ENCODE measurements at regions not wholly inside any gene's neighbourhood (a gene's known extent, or its start where the extent isn't known, plus 50 kb on each side); places are given as distances from the start of the nearest gene placed in this dataset.
"Not testable (repeated sequence)": the region's sequence is repeated elsewhere in the genome, so short reads cannot be mapped to it uniquely, and the experiment has no call there.

- H3K4me3 ChIP-seq (ENCODE audit: low read length) = no peak overlapping the region
- peaks cover 14% of the 10 kb centered on the region for H3K4me1 ChIP-seq (ENCODE audit: control insufficient read depth, insufficient read depth, low read length)
- no peaks in the 10 kb centered on the region for H3K36me3 ChIP-seq (ENCODE audit: control insufficient read depth, insufficient read depth, low read length)
- no peak for DNase-seq
- WGBS (ENCODE audit: insufficient coverage, low lambda C conversion rate) = no CpG with 5 or more reads among the region's 2 CpGs
- H3K27me3 ChIP-seq (ENCODE audit: control insufficient read depth, insufficient read depth, low read length) = no peaks in the 10 kb centered on the region
- no peak overlapping the region for H3K27ac ChIP-seq (ENCODE audit: low read length)
- H3K9me3 ChIP-seq (ENCODE audit: control insufficient read depth, low read depth, low read length) = peaks cover 4% of the 10 kb centered on the region
These were observed 187.3 kb upstream of the PIK3R1 start for GRCh38 chr5:68028131-68028727.

- Histone ChIP-seq H3K36me3 (ENCODE audit: control insufficient read depth, insufficient read depth, low read length) (no peaks in the 10 kb centered on the region), H3K9me3 (ENCODE audit: control insufficient read depth, low read depth, low read length) (peaks cover 4% of the 10 kb centered on the region), H3K4me3 (ENCODE audit: low read length) (no peak overlapping the region), H3K4me1 (ENCODE audit: control insufficient read depth, insufficient read depth, low read length) (peaks cover 10% of the 10 kb centered on the region), H3K27ac (ENCODE audit: low read length) (no peak overlapping the region), H3K27me3 (ENCODE audit: control insufficient read depth, insufficient read depth, low read length) (no peaks in the 10 kb centered on the region)
- DNase-seq = peak in 1 of 2 donors; percentile 28
- no CpG with 5 or more reads among the region's 4 CpGs for WGBS (ENCODE audit: insufficient coverage, low lambda C conversion rate)
These were observed 188.0 kb upstream of the PIK3R1 start for GRCh38 chr5:68027519-68027918.

- WGBS (ENCODE audit: insufficient coverage, low lambda C conversion rate) = 100% methylated on average over 1 of the region's 1 CpG
- no peak overlapping the region for H3K27ac ChIP-seq (ENCODE audit: low read length)
- H3K4me1 ChIP-seq (ENCODE audit: control insufficient read depth, insufficient read depth, low read length) = peaks cover 10% of the 10 kb centered on the region
These were observed 189.3 kb upstream of the PIK3R1 start for GRCh38 chr5:68026092-68026885.

GRCh38 chr5:68024426-68024825, 191.1 kb upstream of the PIK3R1 start:
- no peak overlapping the region for H3K4me3 ChIP-seq (ENCODE audit: low read length)
- no peaks in the 10 kb centered on the region for H3K36me3 ChIP-seq (ENCODE audit: control insufficient read depth, insufficient read depth, low read length)
- H3K27ac ChIP-seq (ENCODE audit: low read length) = no peak overlapping the region
- H3K4me1 ChIP-seq (ENCODE audit: control insufficient read depth, insufficient read depth, low read length) = peaks cover 10% of the 10 kb centered on the region
- DNase-seq = no peak
- no peaks in the 10 kb centered on the region for H3K27me3 ChIP-seq (ENCODE audit: control insufficient read depth, insufficient read depth, low read length)
- H3K9me3 ChIP-seq (ENCODE audit: control insufficient read depth, low read depth, low read length) = peaks cover 4% of the 10 kb centered on the region

More at GRCh38 chr5:68026092-68026885, 189.3 kb upstream of the PIK3R1 start:
- no peak for DNase-seq
- H3K27me3 ChIP-seq (ENCODE audit: control insufficient read depth, insufficient read depth, low read length) = no peaks in the 10 kb centered on the region
- H3K36me3 ChIP-seq (ENCODE audit: control insufficient read depth, insufficient read depth, low read length) = no peaks in the 10 kb centered on the region
- H3K9me3 ChIP-seq (ENCODE audit: control insufficient read depth, low read depth, low read length) = peaks cover 4% of the 10 kb centered on the region
- no peak overlapping the region for H3K4me3 ChIP-seq (ENCODE audit: low read length)

- no peak for DNase-seq
- no CpG with 5 or more reads among the region's 4 CpGs for WGBS (ENCODE audit: insufficient coverage, low lambda C conversion rate)
- no peaks in the 10 kb centered on the region for H3K36me3 ChIP-seq (ENCODE audit: control insufficient read depth, insufficient read depth, low read length)
- H3K27ac ChIP-seq (ENCODE audit: low read length) = no peak overlapping the region
- H3K9me3 ChIP-seq (ENCODE audit: control insufficient read depth, low read depth, low read length) = peaks cover 4% of the 10 kb centered on the region
- H3K4me3 ChIP-seq (ENCODE audit: low read length) = no peak overlapping the region
- no peaks in the 10 kb centered on the region for H3K27me3 ChIP-seq (ENCODE audit: control insufficient read depth, insufficient read depth, low read length)
- no peaks in the 10 kb centered on the region for H3K4me1 ChIP-seq (ENCODE audit: control insufficient read depth, insufficient read depth, low read length)
These were observed 193.6 kb upstream of the PIK3R1 start for GRCh38 chr5:68021916-68022315.

GRCh38 chr5:68021227-68021626, 194.3 kb upstream of the PIK3R1 start:
- Histone ChIP-seq H3K27ac (ENCODE audit: low read length) (no peak overlapping the region), H3K4me3 (ENCODE audit: low read length) (no peak overlapping the region), H3K9me3 (ENCODE audit: control insufficient read depth, low read depth, low read length) (peaks cover 4% of the 10 kb centered on the region), H3K36me3 (ENCODE audit: control insufficient read depth, insufficient read depth, low read length) (no peaks in the 10 kb centered on the region), H3K4me1 (ENCODE audit: control insufficient read depth, insufficient read depth, low read length) (no peaks in the 10 kb centered on the region), H3K27me3 (ENCODE audit: control insufficient read depth, insufficient read depth, low read length) (no peaks in the 10 kb centered on the region)
- no peak for DNase-seq
- no CpG with 5 or more reads among the region's 2 CpGs for WGBS (ENCODE audit: insufficient coverage, low lambda C conversion rate)

GRCh38 chr5:68020461-68020969, 195.0 kb upstream of the PIK3R1 start:
- not testable (repeated sequence) for DNase-seq; H3K9me3 ChIP-seq (ENCODE audit: control insufficient read depth, low read depth, low read length); H3K4me1 ChIP-seq (ENCODE audit: control insufficient read depth, insufficient read depth, low read length); H3K4me3 ChIP-seq (ENCODE audit: low read length); H3K36me3 ChIP-seq (ENCODE audit: control insufficient read depth, insufficient read depth, low read length); H3K27ac ChIP-seq (ENCODE audit: low read length); H3K27me3 ChIP-seq (ENCODE audit: control insufficient read depth, insufficient read depth, low read length)
- no CpG with 5 or more reads among the region's 41 CpGs for WGBS (ENCODE audit: insufficient coverage, low lambda C conversion rate)

- no peak for DNase-seq
- WGBS (ENCODE audit: insufficient coverage, low lambda C conversion rate) = 70% methylated on average over 4 of the region's 6 CpGs
- Histone ChIP-seq H3K27me3 (ENCODE audit: control insufficient read depth, insufficient read depth, low read length) (no peaks in the 10 kb centered on the region), H3K9me3 (ENCODE audit: control insufficient read depth, low read depth, low read length) (no peaks in the 10 kb centered on the region), H3K4me3 (ENCODE audit: low read length) (no peak overlapping the region), H3K4me1 (ENCODE audit: control insufficient read depth, insufficient read depth, low read length) (no peaks in the 10 kb centered on the region), H3K36me3 (ENCODE audit: control insufficient read depth, insufficient read depth, low read length) (no peaks in the 10 kb centered on the region), H3K27ac (ENCODE audit: low read length) (no peak overlapping the region)
These were observed 199.9 kb upstream of the PIK3R1 start for GRCh38 chr5:68015381-68016302.

- Histone ChIP-seq H3K27me3 (ENCODE audit: control insufficient read depth, insufficient read depth, low read length) (no peaks in the 10 kb centered on the region), H3K4me3 (ENCODE audit: low read length) (no peak overlapping the region), H3K4me1 (ENCODE audit: control insufficient read depth, insufficient read depth, low read length) (no peaks in the 10 kb centered on the region), H3K27ac (ENCODE audit: low read length) (no peak overlapping the region), H3K36me3 (ENCODE audit: control insufficient read depth, insufficient read depth, low read length) (no peaks in the 10 kb centered on the region), H3K9me3 (ENCODE audit: control insufficient read depth, low read depth, low read length) (no peaks in the 10 kb centered on the region)
- DNase-seq = no peak
- WGBS (ENCODE audit: insufficient coverage, low lambda C conversion rate) = 100% methylated on average over 1 of the region's 1 CpG
These were observed 202.7 kb upstream of the PIK3R1 start for GRCh38 chr5:68012831-68013230.

- Histone ChIP-seq H3K9me3 (ENCODE audit: control insufficient read depth, low read depth, low read length) (no peaks in the 10 kb centered on the region), H3K36me3 (ENCODE audit: control insufficient read depth, insufficient read depth, low read length) (no peaks in the 10 kb centered on the region), H3K4me3 (ENCODE audit: low read length) (no peak overlapping the region), H3K27ac (ENCODE audit: low read length) (no peak overlapping the region), H3K27me3 (ENCODE audit: control insufficient read depth, insufficient read depth, low read length) (no peaks in the 10 kb centered on the region), H3K4me1 (ENCODE audit: control insufficient read depth, insufficient read depth, low read length) (no peaks in the 10 kb centered on the region)
- no peak for DNase-seq
- WGBS (ENCODE audit: insufficient coverage, low lambda C conversion rate) = no CpG with 5 or more reads among the region's 1 CpG
These were observed 203.1 kb upstream of the PIK3R1 start for GRCh38 chr5:68012429-68012828.

All from large intestine (tissue), 3 donors.